CD4-positive, alpha-beta T cell (primary cell): ENCODE measurements at regions not wholly inside any gene's neighbourhood (a gene's known extent, or its start where the extent isn't known, plus 50 kb on each side); places are given as distances from the start of the nearest gene placed in this dataset.
A peak's percentile ranks its signal among the peaks of the same experiment; 100 is the strongest.

ENCODE experiments used
- ATAC-seq: fragments of 200-7000 bp; cut with Tn5 transposase; one replicate; pipeline ENCODE4 v1.10.0; 2022; ENCODE audit warnings: mild to moderate bottlenecking; ENCODE audit not compliant: poor library complexity
- CTCF ChIA-PET: fragments of 350-600 bp; sonication (Branson Sonifier 250); formaldehyde crosslinking; loops from one replicate; lab custom pipeline; 2021; ENCODE audit warnings: antibody characterized with exemption, inconsistent platforms; lab: Charles Lee
- POLR2A ChIA-PET: fragments of 350-600 bp; sonication (Branson Sonifier 250); formaldehyde crosslinking; loops from one replicate; lab custom pipeline; 2021; ENCODE audit warnings: antibody characterized with exemption, inconsistent platforms; lab: Charles Lee
- DNase-seq, 14 experiments: peaks; one replicate each; pipeline ENCODE4 v3.0.0-alpha.2; 2013 to 2020; ENCODE audit warnings: mixed read lengths in 2 of 14
- H3K27ac ChIP-seq, 2 donors: one replicate each; pipeline versions ENCODE4 v1.5.1 to v1.7.0; 2013; ENCODE audit warnings: low read length in 2 of 2, low read depth in 1 of 2, mild to moderate bottlenecking in 1 of 2
- H3K27me3 ChIP-seq, 2 experiments: 1 replicate in 1 of 2; 2 replicates in 1 of 2; pipeline versions ENCODE4 v1.6.1 to v1.7.0; 2013; ENCODE audit warnings: low read length in 2 of 2, control low read depth in 1 of 2, mild to moderate bottlenecking in 1 of 2, moderate library complexity in 1 of 2; ENCODE audit not compliant: insufficient read depth in 2 of 2, control insufficient read depth in 1 of 2
- H3K36me3 ChIP-seq: one replicate; pipeline ENCODE4 v1.6.1; 2013; ENCODE audit warnings: low read length, control low read depth; ENCODE audit not compliant: insufficient read depth
- H3K4me1 ChIP-seq: one replicate; pipeline ENCODE4 v1.6.1; 2013; ENCODE audit warnings: low read length, control low read depth; ENCODE audit not compliant: insufficient read depth
- H3K4me3 ChIP-seq: one replicate; pipeline ENCODE4 v1.5.1; 2013; ENCODE audit warnings: mild to moderate bottlenecking, low read length, moderate library complexity
- H3K9me3 ChIP-seq, 2 experiments: 1 replicate in 1 of 2; 2 replicates in 1 of 2; pipeline versions ENCODE4 v1.6.1 to v1.7.0; 2013; ENCODE audit warnings: low read length in 2 of 2, mild to moderate bottlenecking in 2 of 2, control low read depth in 1 of 2, moderate library complexity in 1 of 2; ENCODE audit not compliant: control insufficient read depth in 1 of 2, insufficient read depth in 1 of 2
- H3K27ac Mint-ChIP-seq: one replicate; pipeline ENCODE4 v1.8.0; 2020; ENCODE audit warnings: mixed read lengths
- H3K27me3 Mint-ChIP-seq: one replicate; pipeline ENCODE4 v1.8.0; 2021; ENCODE audit warnings: mixed read lengths
- H3K36me3 Mint-ChIP-seq: one replicate; pipeline ENCODE4 v1.8.0; 2021; ENCODE audit warnings: low read depth, mixed read lengths
- H3K4me1 Mint-ChIP-seq: one replicate; pipeline ENCODE4 v1.8.0; 2021; ENCODE audit warnings: low read depth, mixed read lengths
- H3K4me3 Mint-ChIP-seq: one replicate; pipeline ENCODE4 v1.8.0; 2020; ENCODE audit warnings: mild to moderate bottlenecking, mixed read lengths
- H3K9me3 Mint-ChIP-seq: one replicate; pipeline ENCODE4 v1.8.0; 2020; ENCODE audit warnings: mixed read lengths
- CTCF ChIP-seq: fragments of 200-600 bp; IDR thresholded peaks from one replicate; pipeline ENCODE4 v1.8.0; 2022; ENCODE audit warnings: antibody characterized with exemption, mild to moderate bottlenecking
- intact Hi-C, 2 experiments: fragments of 100-400 bp; cut with DNase I in 1 of 2; cut with micrococcal nuclease in 1 of 2; formaldehyde crosslinking; loops; one replicate each; pipeline versions ENCODE4 v1.15.1 to v1.9.0; 2023 to 2025; cut with DNase I, micrococcal nuclease

- H3K4me3 ChIP-seq: peak overlapping the region; percentile 29
- intact Hi-C loops: loop anchor here in 1 of 2 experiments (10.0 kb wide), 1 partner anchor 327 kb away; no protein-coding TSS in a partner anchor
Observed at GRCh38 chrX:79078114-79078513, 66.4 kb upstream of the GPR174 start.

GRCh38 chrX:79079477-79079876, 65.0 kb upstream of the GPR174 start:
- Mint-ChIP-seq H3K36me3 (no peaks in the 10 kb centered on the region), H3K9me3 (no peaks in the 10 kb centered on the region), H3K27ac (no peak overlapping the region), H3K27me3 (no peaks in the 10 kb centered on the region), H3K4me3 (no peak overlapping the region), H3K4me1 (peaks cover 26% of the 10 kb centered on the region)
- no peak overlapping the region for H3K27ac ChIP-seq
- no peak overlapping the region for H3K4me3 ChIP-seq
- no peak for TF ChIP-seq CTCF
- intact Hi-C loops: loop anchor here in 1 of 2 experiments (10.0 kb wide), 1 partner anchor 325 kb away; no protein-coding TSS in a partner anchor
- ATAC-seq: no peak
- no peaks in the 10 kb centered on the region for H3K27me3 ChIP-seq
- H3K4me1 ChIP-seq: peaks cover 2% of the 10 kb centered on the region
- H3K36me3 ChIP-seq: no peaks in the 10 kb centered on the region
- ChIA-PET POLR2A (no interaction called here), CTCF (interaction anchor here (2.1 kb wide), 1 partner anchor 334 kb away, joined by 6 read pairs; no protein-coding TSS in a partner anchor)
- no peaks in the 10 kb centered on the region for H3K9me3 ChIP-seq
- DNase-seq: no peak

More at GRCh38 chrX:79078114-79078513, 66.4 kb upstream of the GPR174 start:
- Histone ChIP-seq H3K27ac (no peak overlapping the region), H3K4me1 (peaks cover 2% of the 10 kb centered on the region), H3K27me3 (no peaks in the 10 kb centered on the region), H3K36me3 (no peaks in the 10 kb centered on the region), H3K9me3 (no peaks in the 10 kb centered on the region)
- H3K4me1 Mint-ChIP-seq: peaks cover 21% of the 10 kb centered on the region
- TF ChIP-seq CTCF: no peak
- ChIA-PET POLR2A (interaction anchor here (1.0 kb wide), 1 partner anchor 30 kb away, joined by 3 read pairs; no protein-coding TSS in a partner anchor), CTCF (interaction anchor here (1.3 kb wide), 1 partner anchor 19 kb away, joined by 3 read pairs; no protein-coding TSS in a partner anchor)
- no peaks in the 10 kb centered on the region for H3K27me3 Mint-ChIP-seq
- ATAC-seq (no peak), DNase-seq (peak in 1 of 14 experiments; percentile 35)
- peak overlapping the region; percentile 48 for H3K4me3 Mint-ChIP-seq
- H3K27ac Mint-ChIP-seq: no peak overlapping the region
- H3K9me3 Mint-ChIP-seq: no peaks in the 10 kb centered on the region
- no peaks in the 10 kb centered on the region for H3K36me3 Mint-ChIP-seq

GRCh38 chrX:79080141-79080540, 64.3 kb upstream of the GPR174 start:
- ChIA-PET CTCF (interaction anchor here (2.1 kb wide), 1 partner anchor 333 kb away, joined by 6 read pairs; no protein-coding TSS in a partner anchor), POLR2A (interaction anchor here (0.6 to 2.9 kb wide), 2 partner anchors 133 to 135 kb away, joined by 3 to 10 read pairs; partner anchors contain the start of gene P2RY10)
- H3K9me3 ChIP-seq: no peaks in the 10 kb centered on the region
- Mint-ChIP-seq H3K27ac (peak overlapping the region; percentile 59), H3K27me3 (no peaks in the 10 kb centered on the region), H3K36me3 (no peaks in the 10 kb centered on the region), H3K4me1 (peaks cover 32% of the 10 kb centered on the region), H3K4me3 (no peak overlapping the region), H3K9me3 (no peaks in the 10 kb centered on the region)
- no peak overlapping the region for H3K4me3 ChIP-seq
- H3K27me3 ChIP-seq: no peaks in the 10 kb centered on the region
- no peak for TF ChIP-seq CTCF
- peaks cover 2% of the 10 kb centered on the region for H3K4me1 ChIP-seq
- intact Hi-C loops: loop anchor here (5.0 kb wide), 4 partner anchors 187 to 523 kb away; no protein-coding TSS in a partner anchor
- H3K36me3 ChIP-seq: no peaks in the 10 kb centered on the region
- no peak for DNase-seq
- ATAC-seq: no peak
- no peak overlapping the region for H3K27ac ChIP-seq
